ENCODE measurements at regions not wholly inside any gene's neighbourhood (a gene's known extent, or its start where the extent isn't known, plus 50 kb on each side); places are given as distances from the start of the nearest gene placed in this dataset.

GRCh38 chr1:187876775-187877174 lies 1048.0 kb downstream of the PLA2G4A start:
- H3K4me3 Mint-ChIP-seq (ENCODE audit: low read depth): no peak overlapping the region
- H3K27ac Mint-ChIP-seq: no peak overlapping the region
- H3K9me3 Mint-ChIP-seq (ENCODE audit: low read depth): no peaks in the 10 kb centered on the region
- no peaks in the 10 kb centered on the region for H3K27me3 Mint-ChIP-seq
- H3K36me3 Mint-ChIP-seq (ENCODE audit: insufficient read depth): no peaks in the 10 kb centered on the region
- peaks cover 2% of the 10 kb centered on the region for H3K4me1 Mint-ChIP-seq (ENCODE audit: low read depth)
- DNase-seq (ENCODE audit: low spot score, unreplicated experiment): no peak
- no peak for TF ChIP-seq CTCF (IDR thresholded peaks at IDR 0.05; ENCODE audit: unreplicated experiment)

GRCh38 chr1:187877220-187877619 lies 1048.5 kb downstream of the PLA2G4A start:
- DNase-seq (ENCODE audit: low spot score, unreplicated experiment): no peak
- no peaks in the 10 kb centered on the region for H3K36me3 Mint-ChIP-seq (ENCODE audit: insufficient read depth)
- H3K27me3 Mint-ChIP-seq: no peaks in the 10 kb centered on the region
- peaks cover 2% of the 10 kb centered on the region for H3K4me1 Mint-ChIP-seq (ENCODE audit: low read depth)
- no peak overlapping the region for H3K27ac Mint-ChIP-seq
- no peaks in the 10 kb centered on the region for H3K9me3 Mint-ChIP-seq (ENCODE audit: low read depth)
- TF ChIP-seq CTCF (IDR thresholded peaks at IDR 0.05; ENCODE audit: unreplicated experiment): no peak
- H3K4me3 Mint-ChIP-seq (ENCODE audit: low read depth): no peak overlapping the region

GRCh38 chr1:187878883-187879282 lies 1050.1 kb downstream of the PLA2G4A start:
- no peak overlapping the region for H3K4me3 Mint-ChIP-seq (ENCODE audit: low read depth)
- no peaks in the 10 kb centered on the region for H3K27me3 Mint-ChIP-seq

GRCh38 chr1:187883356-187883755 lies 1054.6 kb downstream of the PLA2G4A start:
- Mint-ChIP-seq H3K36me3 (ENCODE audit: insufficient read depth) (no peaks in the 10 kb centered on the region), H3K4me3 (ENCODE audit: low read depth) (no peak overlapping the region), H3K4me1 (ENCODE audit: low read depth) (no peaks in the 10 kb centered on the region), H3K9me3 (ENCODE audit: low read depth) (no peaks in the 10 kb centered on the region), H3K27me3 (no peaks in the 10 kb centered on the region), H3K27ac (no peak overlapping the region)
- no peak for TF ChIP-seq CTCF (IDR thresholded peaks at IDR 0.05; ENCODE audit: unreplicated experiment)
- no peak for DNase-seq (ENCODE audit: low spot score, unreplicated experiment)

More at GRCh38 chr1:187878883-187879282, 1050.1 kb downstream of the PLA2G4A start:
- Mint-ChIP-seq H3K27ac (no peak overlapping the region), H3K36me3 (ENCODE audit: insufficient read depth) (no peaks in the 10 kb centered on the region), H3K9me3 (ENCODE audit: low read depth) (no peaks in the 10 kb centered on the region), H3K4me1 (ENCODE audit: low read depth) (no peaks in the 10 kb centered on the region)
- DNase-seq (ENCODE audit: low spot score, unreplicated experiment): no peak
- TF ChIP-seq CTCF (IDR thresholded peaks at IDR 0.05; ENCODE audit: unreplicated experiment): no peak

- H3K4me1 Mint-ChIP-seq (ENCODE audit: low read depth): no peaks in the 10 kb centered on the region
- no peaks in the 10 kb centered on the region for H3K27me3 Mint-ChIP-seq
- TF ChIP-seq CTCF (IDR thresholded peaks at IDR 0.05; ENCODE audit: unreplicated experiment): no peak
- no peaks in the 10 kb centered on the region for H3K9me3 Mint-ChIP-seq (ENCODE audit: low read depth)
- no peaks in the 10 kb centered on the region for H3K36me3 Mint-ChIP-seq (ENCODE audit: insufficient read depth)
- no peak for DNase-seq (ENCODE audit: low spot score, unreplicated experiment)
- no peak overlapping the region for H3K27ac Mint-ChIP-seq
- no peak overlapping the region for H3K4me3 Mint-ChIP-seq (ENCODE audit: low read depth)
Observed at GRCh38 chr1:187891993-187892682, 1063.4 kb downstream of the PLA2G4A start.

All from progenitor cell of endocrine pancreas (in vitro differentiated cells).